Esophagus muscularis mucosa (tissue), 4 donors: ENCODE measurements at regions not wholly inside any gene's neighbourhood (a gene's known extent, or its start where the extent isn't known, plus 50 kb on each side); places are given as distances from the start of the nearest gene placed in this dataset.

Experiments
- DNase-seq: peaks from one replicate; pipeline ENCODE4 v3.0.0-alpha.2; 2017; ENCODE audit errors: extremely low spot score
- H3K27ac ChIP-seq, 4 donors: fragments of 200-600 bp; sonication (generic); replicated peaks in 1 of 4; 1 replicate in 3 of 4; 2 replicates in 1 of 4; pipeline ENCODE4 v1.5.1; 2016 to 2019; ENCODE audit warnings: mild to moderate bottlenecking in 1 of 4
- H3K27me3 ChIP-seq, 4 donors: fragments of 200-600 bp; sonication (generic); one replicate each; pipeline versions ENCODE4 v1.5.1 to v1.6.0; 2016 to 2019
- H3K36me3 ChIP-seq, 4 donors: fragments of 200-600 bp; sonication (generic); one replicate each; pipeline ENCODE4 v1.5.1; 2016 to 2019
- H3K4me1 ChIP-seq, 4 donors: fragments of 200-600 bp; sonication (generic); one replicate each; pipeline ENCODE4 v1.5.1; 2016 to 2019
- H3K4me3 ChIP-seq, 4 donors: fragments of 200-600 bp; sonication (generic); 1 replicate in 2 of 4; 2 replicates in 2 of 4; pipeline ENCODE4 v1.5.1; 2016 to 2019; ENCODE audit warnings: mild to moderate bottlenecking in 4 of 4, moderate library complexity in 1 of 4
- H3K9me3 ChIP-seq, 4 donors: fragments of 200-600 bp; sonication (generic); 1 replicate in 3 of 4; 2 replicates in 1 of 4; pipeline ENCODE4 v1.5.1; 2016 to 2019
- CTCF ChIP-seq, 3 experiments: fragments of 200-600 bp in 2 of 3; fragments of 450-650 bp in 1 of 3; sonication (generic) in 2 of 3; IDR thresholded peaks; one replicate each; pipeline ENCODE4 v1.5.1; 2017 to 2019; ENCODE audit warnings: antibody characterized with exemption in 3 of 3, mild to moderate bottlenecking in 2 of 3, moderate library complexity in 1 of 3
- EP300 ChIP-seq: sonication (generic); formaldehyde crosslinking; IDR thresholded peaks from one replicate; pipeline ENCODE4 v1.6.1; 2017; ENCODE audit warnings: antibody characterized with exemption
- POLR2A ChIP-seq: fragments of 450-650 bp; IDR thresholded peaks from one replicate; pipeline ENCODE4 v1.6.1; 2017; ENCODE audit warnings: antibody characterized with exemption, moderate library complexity, mild to moderate bottlenecking, low read depth
- POLR2AphosphoS5 ChIP-seq, 2 donors: sonication (generic); formaldehyde crosslinking; IDR thresholded peaks; one replicate each; pipeline ENCODE4 v1.6.1; 2017; ENCODE audit warnings: antibody characterized with exemption in 2 of 2
- WGBS: methylation state at CpG from one replicate; pipeline ENCODE4 v1.1.5; 2018; 5-methylcytosine and 5-hydroxymethylcytosine counted together
- intact Hi-C: fragments of 100-400 bp; cut with DNase I; formaldehyde crosslinking; loops from one replicate; pipeline ENCODE4 v1.15.1; 2023

- Histone ChIP-seq H3K4me3 (no peak overlapping the region), H3K9me3 (no peaks in the 10 kb centered on the region), H3K36me3 (no peaks in the 10 kb centered on the region), H3K27ac (peak overlapping the region in 3 of 4 donors; percentile 2 to 36 (median 17)), H3K27me3 (no peaks in the 10 kb centered on the region), H3K4me1 (peaks cover 11 to 39% (median 21%) of the 10 kb centered on the region in 4 donors)
- no peak for DNase-seq
- TF ChIP-seq POLR2A (no peak), EP300 (no peak), POLR2AphosphoS5 (IDR thresholded peaks at IDR 0.05) (no peak), CTCF (IDR thresholded peaks at IDR 0.05) (no peak)
- 82% methylated on average over 4 of the region's 4 CpGs for WGBS
- intact Hi-C loops, result no loop called here
These were observed 126.7 kb upstream of the NEDD9 start for GRCh38 chr6:11358904-11359830.

GRCh38 chr6:11357285-11357684, 124.8 kb upstream of the NEDD9 start:
- TF ChIP-seq POLR2A, result no peak
- no peak for TF ChIP-seq POLR2AphosphoS5 (IDR thresholded peaks at IDR 0.05)
- TF ChIP-seq EP300, result no peak
- TF ChIP-seq CTCF (IDR thresholded peaks at IDR 0.05), result no peak
- H3K27ac ChIP-seq, result peak overlapping the region; percentile 38 to 73 (median 59)

GRCh38 chr6:11356404-11357155, 124.1 kb upstream of the NEDD9 start:
- DNase-seq, result no peak
- 81% methylated on average over 11 of the region's 11 CpGs for WGBS
- H3K9me3 ChIP-seq, result no peaks in the 10 kb centered on the region
- H3K4me1 ChIP-seq, result peaks cover 6 to 36% (median 18%) of the 10 kb centered on the region in 4 donors
- no peak overlapping the region for H3K4me3 ChIP-seq
- H3K27me3 ChIP-seq, result no peaks in the 10 kb centered on the region
- TF ChIP-seq CTCF (IDR thresholded peaks at IDR 0.05), result no peak
- no peak for TF ChIP-seq POLR2A
- peak in 1 of 2 donors; percentile 41 for TF ChIP-seq POLR2AphosphoS5 (IDR thresholded peaks at IDR 0.05)
- intact Hi-C loops, result no loop called here
- peak overlapping the region; percentile 38 to 73 (median 59) for H3K27ac ChIP-seq
- H3K36me3 ChIP-seq, result no peaks in the 10 kb centered on the region

More at GRCh38 chr6:11357285-11357684, 124.8 kb upstream of the NEDD9 start:
- Histone ChIP-seq H3K27me3 (no peaks in the 10 kb centered on the region), H3K4me3 (no peak overlapping the region), H3K36me3 (no peaks in the 10 kb centered on the region), H3K9me3 (no peaks in the 10 kb centered on the region), H3K4me1 (peaks cover 6 to 36% (median 18%) of the 10 kb centered on the region in 4 donors)
- intact Hi-C loops, result no loop called here
- no peak for DNase-seq
- 85% methylated on average over 7 of the region's 7 CpGs for WGBS

GRCh38 chr6:11353921-11354389, 121.5 kb upstream of the NEDD9 start:
- DNase-seq, result no peak
- 55% methylated on average over 6 of the region's 6 CpGs for WGBS
- TF ChIP-seq EP300 (no peak), POLR2AphosphoS5 (IDR thresholded peaks at IDR 0.05) (peak; percentile 42 to 75), POLR2A (no peak), CTCF (IDR thresholded peaks at IDR 0.05) (no peak)
- H3K4me1 ChIP-seq, result peaks cover 6 to 36% (median 17%) of the 10 kb centered on the region in 4 donors
- peak overlapping the region; percentile 58 to 71 (median 67) for H3K27ac ChIP-seq
- intact Hi-C loops, result no loop called here
- no peaks in the 10 kb centered on the region for H3K27me3 ChIP-seq
- H3K4me3 ChIP-seq, result no peak overlapping the region
- no peaks in the 10 kb centered on the region for H3K9me3 ChIP-seq
- no peaks in the 10 kb centered on the region for H3K36me3 ChIP-seq
